Muscle of leg (tissue), 3 donors: ENCODE measurements at regions not wholly inside any gene's neighbourhood (a gene's known extent, or its start where the extent isn't known, plus 50 kb on each side); places are given as distances from the start of the nearest gene placed in this dataset.
A peak's percentile ranks its signal among the peaks of the same experiment; 100 is the strongest.

Source experiments
- DNase-seq: peaks from one replicate; pipeline ENCODE4 v3.0.0; 2013
- H3K27ac ChIP-seq: one replicate; pipeline ENCODE4 v1.5.1; 2013; ENCODE audit warnings: mild to moderate bottlenecking, low read length, control low read depth
- H3K27me3 ChIP-seq: one replicate; pipeline ENCODE4 v1.6.1; 2013; ENCODE audit warnings: low read length; ENCODE audit not compliant: control insufficient read depth, insufficient read depth
- H3K36me3 ChIP-seq: one replicate; pipeline ENCODE4 v1.6.1; 2013; ENCODE audit warnings: low read length; ENCODE audit not compliant: control insufficient read depth, insufficient read depth
- H3K4me1 ChIP-seq: one replicate; pipeline ENCODE4 v1.6.1; 2013; ENCODE audit warnings: low read length; ENCODE audit not compliant: control insufficient read depth, insufficient read depth
- H3K4me3 ChIP-seq: one replicate; pipeline ENCODE4 v1.5.1; 2013; ENCODE audit warnings: low read length, control low read depth
- H3K9me3 ChIP-seq: replicated peaks from 2 replicates; pipeline ENCODE4 v1.6.1; 2013; ENCODE audit warnings: low read depth, low read length; ENCODE audit not compliant: control insufficient read depth
- WGBS: methylation state at CpG from one replicate; pipeline ENCODE4 v1.1.5; 2013; ENCODE audit warnings: missing lambda C conversion rate; ENCODE audit not compliant: insufficient coverage; 5-methylcytosine and 5-hydroxymethylcytosine counted together

DNA sequence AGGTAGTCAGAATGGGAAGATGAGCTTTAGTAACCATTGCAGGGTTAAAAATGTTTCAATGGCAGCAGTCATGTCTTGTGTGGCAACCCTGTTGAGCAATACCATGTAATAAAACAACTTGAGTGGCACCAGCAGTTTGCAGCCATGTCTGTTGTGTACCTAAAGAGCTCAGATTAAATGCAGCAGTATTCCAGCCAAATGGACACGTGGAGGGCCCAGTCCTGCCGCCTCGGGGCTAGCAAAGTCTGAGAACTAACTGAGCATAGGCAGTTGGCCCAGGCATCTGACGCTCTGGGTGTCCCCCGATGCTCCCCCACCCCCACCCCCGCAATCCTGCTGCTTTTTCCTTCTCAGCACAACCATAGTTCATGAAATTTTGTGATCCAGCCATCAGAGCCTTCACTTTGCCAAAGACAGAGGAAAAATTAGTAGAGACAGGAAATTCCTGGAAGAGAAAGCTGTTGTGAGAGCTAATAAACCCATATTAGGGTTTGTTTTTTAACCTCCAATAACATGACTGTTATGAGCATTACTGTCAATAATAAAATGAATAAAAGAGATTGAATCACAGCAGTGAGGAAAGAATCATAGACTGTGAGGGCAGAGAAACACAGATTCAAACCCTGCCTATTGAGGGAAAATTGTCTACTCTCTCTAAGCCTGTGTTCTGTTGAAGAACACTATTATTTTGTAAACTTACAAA, 220.6 kb upstream of the RHOBTB1 start:
- peaks cover 5% of the 10 kb centered on the region for H3K9me3 ChIP-seq
- H3K4me1 ChIP-seq, result peaks cover 2% of the 10 kb centered on the region
- 12% methylated on average over 3 of the region's 6 CpGs for WGBS
- peak overlapping the region; percentile 48 for H3K27ac ChIP-seq
- no peaks in the 10 kb centered on the region for H3K27me3 ChIP-seq
- H3K4me3 ChIP-seq, result no peak overlapping the region
- DNase-seq, result peak; percentile 77
- no peaks in the 10 kb centered on the region for H3K36me3 ChIP-seq

- WGBS, result 75% methylated on average over 2 of the region's 7 CpGs
- DNase-seq, result no peak
- peaks cover 2% of the 10 kb centered on the region for H3K4me1 ChIP-seq
- H3K9me3 ChIP-seq, result peaks cover 3% of the 10 kb centered on the region
- no peaks in the 10 kb centered on the region for H3K36me3 ChIP-seq
- H3K27ac ChIP-seq, result no peak overlapping the region
- no peak overlapping the region for H3K4me3 ChIP-seq
- no peaks in the 10 kb centered on the region for H3K27me3 ChIP-seq
Measured at GRCh38 chr10:61163403-61163802, 219.4 kb upstream of the RHOBTB1 start.

DNA sequence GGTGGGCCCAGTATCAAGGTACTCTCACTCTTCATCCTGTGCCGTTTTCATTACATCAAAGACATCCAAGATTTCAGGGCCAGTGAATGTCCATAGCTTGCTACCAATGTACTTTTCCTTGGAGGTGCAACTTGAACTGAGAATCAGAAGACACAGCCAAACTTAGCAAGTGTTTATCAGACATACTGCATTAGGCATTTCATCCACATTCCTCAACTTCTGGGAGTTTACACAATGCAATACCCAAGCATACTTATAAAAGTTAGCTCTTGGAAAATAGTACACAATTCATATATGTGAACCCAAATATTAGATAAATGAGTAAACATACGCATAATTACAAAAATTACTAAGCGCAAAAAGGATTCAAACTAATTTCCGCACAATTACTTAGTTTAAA, 216.3 kb upstream of the RHOBTB1 start:
- peaks cover 2% of the 10 kb centered on the region for H3K4me1 ChIP-seq
- DNase-seq, result no peak
- WGBS, result 58% methylated on average over 1 of the region's 4 CpGs
- H3K27ac ChIP-seq, result no peak overlapping the region
- H3K4me3 ChIP-seq, result no peak overlapping the region
- H3K9me3 ChIP-seq, result no peaks in the 10 kb centered on the region
- no peaks in the 10 kb centered on the region for H3K36me3 ChIP-seq
- H3K27me3 ChIP-seq, result no peaks in the 10 kb centered on the region

DNA sequence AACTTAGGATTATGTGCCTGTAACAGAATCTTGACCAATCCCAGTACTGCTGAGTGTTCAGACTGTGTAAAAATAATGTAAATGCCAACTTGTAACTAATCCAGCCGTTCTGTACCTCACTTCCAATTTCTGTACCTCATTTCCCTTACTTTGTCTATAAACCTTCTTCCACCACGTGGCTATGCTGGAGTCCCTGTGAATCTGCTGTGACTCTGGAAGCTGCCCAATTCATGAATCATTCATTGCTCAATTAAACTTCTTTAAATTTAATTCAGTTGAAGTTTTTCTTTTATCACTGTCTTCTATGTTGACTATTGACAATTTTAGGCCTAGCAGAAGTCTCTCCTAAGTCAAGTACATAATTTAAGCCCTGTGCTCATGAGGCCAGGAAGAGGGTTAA, 215.3 kb upstream of the RHOBTB1 start:
- H3K4me3 ChIP-seq, result no peak overlapping the region
- no peaks in the 10 kb centered on the region for H3K36me3 ChIP-seq
- no peak for DNase-seq
- no peaks in the 10 kb centered on the region for H3K27me3 ChIP-seq
- H3K27ac ChIP-seq, result no peak overlapping the region
- H3K9me3 ChIP-seq, result no peaks in the 10 kb centered on the region
- WGBS, result no CpG with 5 or more reads among the region's 2 CpGs
- H3K4me1 ChIP-seq, result no peaks in the 10 kb centered on the region

DNA sequence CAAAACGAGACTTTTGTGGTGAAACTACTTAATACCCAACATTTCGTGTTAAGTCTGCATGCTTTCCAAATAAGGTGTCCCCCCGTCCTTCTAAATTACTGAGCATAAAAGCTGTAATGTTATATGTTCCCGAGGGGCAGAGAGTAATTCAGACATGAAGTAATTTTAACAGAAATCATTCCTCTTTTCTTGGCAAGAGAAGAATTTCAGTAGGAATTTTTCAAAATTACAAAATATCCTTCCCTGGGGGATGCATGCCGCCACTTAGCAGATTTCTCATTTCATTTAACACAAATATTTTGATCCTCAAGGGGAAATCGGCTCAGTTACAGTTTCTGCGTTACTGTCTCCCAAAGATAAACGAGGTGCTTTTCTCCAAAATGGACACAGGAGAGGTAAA, 213.2 kb upstream of the RHOBTB1 start:
- H3K9me3 ChIP-seq, result no peaks in the 10 kb centered on the region
- H3K4me1 ChIP-seq, result no peaks in the 10 kb centered on the region
- H3K27me3 ChIP-seq, result no peaks in the 10 kb centered on the region
- no CpG with 5 or more reads among the region's 8 CpGs for whole genome bisulfite sequencing
- no peaks in the 10 kb centered on the region for H3K36me3 ChIP-seq
- no peak overlapping the region for H3K4me3 ChIP-seq
- no peak overlapping the region for H3K27ac ChIP-seq
- DNase-seq, result peak; percentile 47

DNA sequence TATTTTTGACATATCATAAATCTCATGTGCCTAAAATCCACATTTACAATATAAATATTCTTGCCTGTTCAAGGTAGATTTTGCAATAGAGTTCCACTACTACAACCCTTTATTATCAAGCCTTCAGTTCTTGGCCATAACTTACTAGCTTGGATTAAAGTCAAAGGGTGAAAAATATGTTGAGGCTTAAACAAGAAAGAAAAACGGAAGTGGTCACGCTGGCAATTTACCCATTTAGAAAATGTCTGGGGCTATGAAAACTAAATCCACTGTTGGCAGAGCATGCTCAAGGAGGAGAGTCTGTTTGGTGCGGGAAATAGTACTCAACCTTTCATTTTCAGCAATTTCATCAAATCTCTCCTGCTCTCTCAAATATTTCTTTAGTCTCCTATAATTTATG, 209.8 kb upstream of the RHOBTB1 start:
- H3K27me3 ChIP-seq, result no peaks in the 10 kb centered on the region
- no peaks in the 10 kb centered on the region for H3K4me1 ChIP-seq
- H3K36me3 ChIP-seq, result no peaks in the 10 kb centered on the region
- peak; percentile 48 for DNase-seq
- no peak overlapping the region for H3K4me3 ChIP-seq
- WGBS, result no CpG with 5 or more reads among the region's 3 CpGs
- no peak overlapping the region for H3K27ac ChIP-seq
- H3K9me3 ChIP-seq, result no peaks in the 10 kb centered on the region

DNA sequence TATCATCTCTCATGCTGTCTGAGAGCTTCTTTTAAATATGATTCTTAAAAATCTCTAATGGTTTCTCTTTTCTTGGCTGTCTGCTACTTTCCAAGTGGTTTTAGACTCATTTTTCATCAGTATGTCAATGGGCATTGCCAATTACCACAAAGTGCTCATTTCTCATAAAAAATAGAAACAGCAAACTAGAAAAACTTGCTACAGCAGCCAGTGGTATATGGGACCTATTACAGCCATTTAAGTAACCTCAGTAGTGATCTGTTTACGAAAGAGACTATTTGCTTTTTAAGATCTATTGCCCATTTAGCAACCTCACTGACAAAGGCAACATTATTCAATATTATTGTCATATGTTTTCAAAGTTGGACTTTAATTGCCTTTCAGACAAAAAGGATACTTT, 207.1 kb upstream of the RHOBTB1 start:
- no CpG with 5 or more reads among the region's 1 CpG for WGBS
- no peak overlapping the region for H3K4me3 ChIP-seq
- DNase-seq, result no peak

DNA sequence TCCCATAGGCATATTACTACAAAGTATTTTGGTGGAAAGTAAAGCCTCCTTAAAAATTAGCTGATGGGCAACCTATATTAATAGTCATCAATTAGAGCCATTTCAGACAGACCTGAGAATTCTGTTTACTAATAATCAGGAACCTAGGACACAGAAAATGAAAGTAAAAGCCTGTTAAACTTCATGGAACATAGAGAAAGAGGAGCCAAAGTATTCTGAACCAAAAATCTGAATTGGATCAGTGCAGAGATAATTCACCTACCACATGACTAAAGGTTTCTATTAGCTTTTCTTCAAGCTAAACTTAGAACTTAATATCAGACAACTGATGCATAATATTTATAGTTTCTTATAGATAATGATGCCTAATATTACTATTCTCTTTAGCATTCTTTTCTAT, 204.5 kb upstream of the RHOBTB1 start:
- no peaks in the 10 kb centered on the region for H3K4me1 ChIP-seq
- H3K4me3 ChIP-seq, result no peak overlapping the region
- H3K27ac ChIP-seq, result no peak overlapping the region
- H3K27me3 ChIP-seq, result no peaks in the 10 kb centered on the region
- DNase-seq, result peak; percentile 70
- H3K9me3 ChIP-seq, result no peaks in the 10 kb centered on the region
- no peaks in the 10 kb centered on the region for H3K36me3 ChIP-seq

More for the DNA sequence above, 207.1 kb upstream of the RHOBTB1 start:
- Histone ChIP-seq H3K27me3 (no peaks in the 10 kb centered on the region), H3K36me3 (no peaks in the 10 kb centered on the region), H3K4me1 (no peaks in the 10 kb centered on the region), H3K9me3 (no peaks in the 10 kb centered on the region), H3K27ac (no peak overlapping the region)

DNA sequence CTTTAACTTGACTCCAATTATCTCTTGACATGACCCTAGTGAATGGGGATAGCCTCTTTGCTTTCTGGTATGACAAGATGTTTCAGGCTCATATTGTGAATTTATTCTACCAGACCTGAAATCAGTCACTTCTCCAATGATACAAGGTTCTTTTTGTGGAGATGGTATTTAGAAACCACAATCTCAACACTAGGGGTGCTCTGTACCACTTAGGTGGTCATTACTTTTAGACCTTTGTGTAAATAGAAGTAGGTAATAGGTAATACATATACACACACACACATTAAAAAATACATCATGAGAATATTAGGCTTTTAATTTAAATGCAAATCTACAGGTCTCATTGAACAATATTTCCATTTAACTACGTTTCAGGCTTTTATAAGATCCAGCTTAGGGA, 199.0 kb upstream of the RHOBTB1 start:
- peaks cover 2% of the 10 kb centered on the region for H3K4me1 ChIP-seq
- H3K27ac ChIP-seq, result no peak overlapping the region
- no peak for DNase-seq
- H3K27me3 ChIP-seq, result no peaks in the 10 kb centered on the region
- no CpG with 5 or more reads among the region's 1 CpG for WGBS
- no peak overlapping the region for H3K4me3 ChIP-seq
- H3K36me3 ChIP-seq, result no peaks in the 10 kb centered on the region
- H3K9me3 ChIP-seq, result peaks cover 3% of the 10 kb centered on the region

DNA sequence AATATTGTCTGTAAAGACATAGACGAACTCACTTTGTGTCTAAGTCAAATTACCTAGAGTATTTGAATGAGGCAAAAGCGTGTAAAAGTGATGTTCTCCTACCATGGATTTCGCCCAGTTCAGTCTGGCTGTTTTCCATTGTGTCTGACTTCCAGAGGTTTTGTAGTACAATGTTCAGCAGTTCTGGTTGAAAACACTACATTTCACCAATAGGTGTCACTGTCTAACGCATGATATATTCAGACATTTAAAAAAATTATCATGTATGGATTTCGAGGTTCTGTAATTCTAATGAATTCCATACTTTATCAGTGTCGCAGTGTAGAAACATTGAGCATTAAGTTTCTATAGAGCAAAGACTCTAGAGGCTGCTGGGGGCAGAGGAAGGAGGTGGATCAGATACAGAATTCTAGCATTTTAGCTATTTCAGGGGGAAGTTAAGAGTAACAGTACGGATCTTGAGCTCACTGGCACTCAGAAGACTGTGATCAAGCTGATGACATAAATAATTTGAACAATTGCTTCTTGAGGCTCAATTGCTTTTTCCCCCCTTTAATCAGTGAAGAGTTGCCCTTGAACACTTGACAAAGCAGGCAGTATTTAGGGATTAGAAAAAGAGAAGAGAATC, 196.9 kb upstream of the RHOBTB1 start:
- no peak overlapping the region for H3K27ac ChIP-seq
- WGBS, result no CpG with 5 or more reads among the region's 7 CpGs
- no peak overlapping the region for H3K4me3 ChIP-seq
- H3K27me3 ChIP-seq, result no peaks in the 10 kb centered on the region
- DNase-seq, result peak; percentile 95
- H3K9me3 ChIP-seq, result peaks cover 3% of the 10 kb centered on the region
- H3K36me3 ChIP-seq, result no peaks in the 10 kb centered on the region
- H3K4me1 ChIP-seq, result peaks cover 2% of the 10 kb centered on the region

- Histone ChIP-seq H3K36me3 (no peaks in the 10 kb centered on the region), H3K27me3 (no peaks in the 10 kb centered on the region), H3K4me3 (no peak overlapping the region), H3K27ac (no peak overlapping the region), H3K4me1 (peaks cover 2% of the 10 kb centered on the region), H3K9me3 (peaks cover 3% of the 10 kb centered on the region)
- DNase-seq, result no peak
- 43% methylated on average over 2 of the region's 4 CpGs for WGBS
Measured at GRCh38 chr10:61139592-61139953, 195.6 kb upstream of the RHOBTB1 start.
